Esophagus squamous epithelium (tissue), 5 donors: ENCODE measurements at regions not wholly inside any gene's neighbourhood (a gene's known extent, or its start where the extent isn't known, plus 50 kb on each side); places are given as distances from the start of the nearest gene placed in this dataset.

Experiments used
- DNase-seq: peaks from one replicate; lab custom pipeline; 2025; lab: John Stamatoyannopoulos, UW
- H3K27ac ChIP-seq, 4 donors: fragments of 200-600 bp; sonication (generic); one replicate each; pipeline ENCODE4 v1.5.1; 2016 to 2019; ENCODE audit warnings: mild to moderate bottlenecking in 1 of 4
- H3K27me3 ChIP-seq, 4 donors: fragments of 200-600 bp; sonication (generic); 1 replicate in 3 of 4; 2 replicates in 1 of 4; pipeline versions ENCODE4 v1.5.1 to v1.6.0; 2017 to 2021; ENCODE audit warnings: antibody characterized with exemption in 1 of 4
- H3K36me3 ChIP-seq, 3 donors: fragments of 200-600 bp; sonication (generic); one replicate each; pipeline ENCODE4 v1.5.1; 2016 to 2019
- H3K4me1 ChIP-seq, 3 donors: fragments of 200-600 bp; sonication (generic); one replicate each; pipeline ENCODE4 v1.5.1; 2017 to 2019
- H3K4me3 ChIP-seq, 4 donors: fragments of 200-600 bp; sonication (generic); 1 replicate in 3 of 4; 2 replicates in 1 of 4; pipeline ENCODE4 v1.5.1; 2016 to 2019; ENCODE audit warnings: mild to moderate bottlenecking in 2 of 4, moderate library complexity in 1 of 4
- H3K9me3 ChIP-seq, 3 donors: fragments of 200-600 bp; sonication (generic); one replicate each; pipeline ENCODE4 v1.5.1; 2016 to 2019
- CTCF ChIP-seq, 6 experiments: fragments of 450-650 bp in 4 of 6; fragments of 200-600 bp in 2 of 6; sonication (generic) in 2 of 6; IDR thresholded peaks; one replicate each; pipeline ENCODE4 v1.5.1; 2016 to 2019; ENCODE audit warnings: antibody characterized with exemption in 6 of 6, mild to moderate bottlenecking in 4 of 6, moderate library complexity in 4 of 6
- POLR2A ChIP-seq, 4 donors: fragments of 450-650 bp; IDR thresholded peaks; one replicate each; pipeline ENCODE4 v1.6.1; 2017; ENCODE audit warnings: antibody characterized with exemption in 4 of 4, mild to moderate bottlenecking in 4 of 4, moderate library complexity in 3 of 4
- WGBS, 2 donors: methylation state at CpG; one replicate each; pipeline ENCODE4 v1.1.5; 2018; 5-methylcytosine and 5-hydroxymethylcytosine counted together
- intact Hi-C: fragments of 100-400 bp; cut with DNase I; formaldehyde crosslinking; loops from one replicate; pipeline ENCODE4 v1.15.0; 2022
- donor health status: DM: yes; HTN: yes; CAD: no.

- WGBS, 2 donors, result 48 to 56% methylated on average over 9 of the region's 9 CpGs
- TF ChIP-seq CTCF (IDR thresholded peaks at IDR 0.05), result no peak
- no peak for TF ChIP-seq POLR2A (IDR thresholded peaks at IDR 0.05)
- H3K27me3 ChIP-seq, result no peaks in the 10 kb centered on the region
- intact Hi-C loops, result loop anchor here (10.0 kb wide), 1 partner anchor 93 kb away; the partner anchor contains the start of genes SEPTIN10 and SOWAHC
- no peaks in the 10 kb centered on the region for H3K36me3 ChIP-seq
- H3K4me1 ChIP-seq, result peaks cover 5 to 43% (median 22%) of the 10 kb centered on the region in 3 donors
- peak overlapping the region; percentile 42 to 83 (median 78) for H3K27ac ChIP-seq
- no peak overlapping the region for H3K4me3 ChIP-seq
- no peaks in the 10 kb centered on the region for H3K9me3 ChIP-seq
- DNase-seq, result no peak
These were observed 86.6 kb upstream of the RGPD5 start for GRCh38 chr2:109707281-109708147.

GRCh38 chr2:109710505-109711229 is 83.4 kb upstream of the RGPD5 start:
- no peaks in the 10 kb centered on the region for H3K27me3 ChIP-seq
- H3K4me1 ChIP-seq, result peaks cover 4 to 42% (median 10%) of the 10 kb centered on the region in 3 donors
- WGBS, 2 donors, result 65 to 88% methylated on average over 5 to 7 of the region's 7 CpGs
- H3K27ac ChIP-seq, result no peak overlapping the region
- no peaks in the 10 kb centered on the region for H3K36me3 ChIP-seq
- TF ChIP-seq CTCF (IDR thresholded peaks at IDR 0.05) (no peak), POLR2A (IDR thresholded peaks at IDR 0.05) (no peak)
- no peak overlapping the region for H3K4me3 ChIP-seq
- intact Hi-C loops, result no loop called here
- H3K9me3 ChIP-seq, result no peaks in the 10 kb centered on the region
- no peak for DNase-seq

GRCh38 chr2:109711230-109712122 is 82.6 kb upstream of the RGPD5 start:
- no peaks in the 10 kb centered on the region for H3K9me3 ChIP-seq
- WGBS, 2 donors, result 71 to 79% methylated on average over 11 of the region's 11 CpGs
- no peaks in the 10 kb centered on the region for H3K27me3 ChIP-seq
- TF ChIP-seq CTCF (IDR thresholded peaks at IDR 0.05) (no peak), POLR2A (IDR thresholded peaks at IDR 0.05) (no peak)
- H3K27ac ChIP-seq, result no peak overlapping the region
- H3K4me1 ChIP-seq, result peaks cover 4 to 46% (median 10%) of the 10 kb centered on the region in 3 donors
- intact Hi-C loops, result no loop called here
- H3K4me3 ChIP-seq, result no peak overlapping the region
- DNase-seq, result no peak
- H3K36me3 ChIP-seq, result no peaks in the 10 kb centered on the region

GRCh38 chr2:109712123-109712449 is 82.0 kb upstream of the RGPD5 start:
- TF ChIP-seq POLR2A (IDR thresholded peaks at IDR 0.05), result no peak

GRCh38 chr2:109712746-109713145 is 81.4 kb upstream of the RGPD5 start:
- 85 to 87% methylated on average over 5 of the region's 5 CpGs for WGBS, 2 donors
- intact Hi-C loops, result no loop called here
- Histone ChIP-seq H3K36me3 (no peaks in the 10 kb centered on the region), H3K27me3 (no peaks in the 10 kb centered on the region), H3K4me1 (peaks cover 4 to 33% (median 7%) of the 10 kb centered on the region in 3 donors), H3K4me3 (no peak overlapping the region), H3K9me3 (no peaks in the 10 kb centered on the region), H3K27ac (no peak overlapping the region)
- TF ChIP-seq POLR2A (IDR thresholded peaks at IDR 0.05) (no peak), CTCF (IDR thresholded peaks at IDR 0.05) (no peak)
- DNase-seq, result no peak

More at GRCh38 chr2:109712123-109712449, 82.0 kb upstream of the RGPD5 start:
- intact Hi-C loops, result no loop called here
- no peak overlapping the region for H3K4me3 ChIP-seq
- 80 to 100% methylated on average over 2 of the region's 2 CpGs for WGBS, 2 donors
- no peak overlapping the region for H3K27ac ChIP-seq
- no peak for DNase-seq
- no peaks in the 10 kb centered on the region for H3K27me3 ChIP-seq
- H3K4me1 ChIP-seq, result peaks cover 4 to 40% (median 10%) of the 10 kb centered on the region in 3 donors
- H3K9me3 ChIP-seq, result no peaks in the 10 kb centered on the region
- no peaks in the 10 kb centered on the region for H3K36me3 ChIP-seq
